GM12801 (cell line): ENCODE measurements at regions not wholly inside any gene's neighbourhood (a gene's known extent, or its start where the extent isn't known, plus 50 kb on each side); places are given as distances from the start of the nearest gene placed in this dataset.

Experiments used
- TF ChIP-seq, protein P1 (sequence below): IDR thresholded peaks from one replicate; pipeline ENCODE4 v1.5.1; 2011; ENCODE audit warnings: control low read depth; ENCODE audit not compliant: insufficient read length; ENCODE audit errors: extremely low read depth

DNA sequence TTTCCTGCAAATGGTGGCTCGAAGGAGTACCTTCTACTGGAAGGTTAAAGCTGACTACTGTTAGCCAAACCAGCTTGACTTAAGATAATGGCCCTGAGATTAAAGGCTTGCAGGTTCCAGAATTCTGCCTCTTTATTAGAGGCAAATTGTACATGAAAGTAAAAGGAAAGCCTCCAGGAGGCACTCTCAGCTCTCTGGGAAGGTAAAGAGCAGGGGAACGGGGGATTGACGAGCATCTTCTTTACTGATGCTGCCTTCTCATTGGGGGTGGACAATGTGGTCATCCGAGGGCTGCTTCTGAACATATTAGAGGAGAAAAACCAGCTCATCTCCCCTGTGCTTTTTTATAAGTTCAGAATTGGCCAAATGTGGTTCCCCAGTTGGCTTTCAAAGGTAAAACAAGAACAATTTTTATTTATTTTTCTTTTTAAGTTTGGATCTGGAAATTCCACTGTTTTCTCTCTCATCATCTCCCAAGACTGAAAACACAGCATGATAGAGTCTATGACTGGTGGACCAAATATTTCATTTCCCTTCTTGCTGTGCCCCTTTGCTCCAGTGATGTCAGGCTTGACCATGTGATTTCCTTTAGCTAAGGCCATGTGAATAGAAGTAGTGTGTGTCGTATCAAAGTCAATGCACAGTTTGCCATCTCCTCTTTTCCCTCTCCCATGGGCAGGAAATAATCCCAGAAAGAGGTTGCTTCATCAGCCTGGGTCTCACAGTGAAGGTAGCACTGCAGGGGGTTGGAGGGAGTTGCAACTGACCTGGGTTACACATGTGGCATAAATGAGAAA is 292.7 kb downstream of the PRDM2 start:
- TF ChIP-seq, protein P1, sequence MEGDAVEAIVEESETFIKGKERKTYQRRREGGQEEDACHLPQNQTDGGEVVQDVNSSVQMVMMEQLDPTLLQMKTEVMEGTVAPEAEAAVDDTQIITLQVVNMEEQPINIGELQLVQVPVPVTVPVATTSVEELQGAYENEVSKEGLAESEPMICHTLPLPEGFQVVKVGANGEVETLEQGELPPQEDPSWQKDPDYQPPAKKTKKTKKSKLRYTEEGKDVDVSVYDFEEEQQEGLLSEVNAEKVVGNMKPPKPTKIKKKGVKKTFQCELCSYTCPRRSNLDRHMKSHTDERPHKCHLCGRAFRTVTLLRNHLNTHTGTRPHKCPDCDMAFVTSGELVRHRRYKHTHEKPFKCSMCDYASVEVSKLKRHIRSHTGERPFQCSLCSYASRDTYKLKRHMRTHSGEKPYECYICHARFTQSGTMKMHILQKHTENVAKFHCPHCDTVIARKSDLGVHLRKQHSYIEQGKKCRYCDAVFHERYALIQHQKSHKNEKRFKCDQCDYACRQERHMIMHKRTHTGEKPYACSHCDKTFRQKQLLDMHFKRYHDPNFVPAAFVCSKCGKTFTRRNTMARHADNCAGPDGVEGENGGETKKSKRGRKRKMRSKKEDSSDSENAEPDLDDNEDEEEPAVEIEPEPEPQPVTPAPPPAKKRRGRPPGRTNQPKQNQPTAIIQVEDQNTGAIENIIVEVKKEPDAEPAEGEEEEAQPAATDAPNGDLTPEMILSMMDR: no peak

DNA sequence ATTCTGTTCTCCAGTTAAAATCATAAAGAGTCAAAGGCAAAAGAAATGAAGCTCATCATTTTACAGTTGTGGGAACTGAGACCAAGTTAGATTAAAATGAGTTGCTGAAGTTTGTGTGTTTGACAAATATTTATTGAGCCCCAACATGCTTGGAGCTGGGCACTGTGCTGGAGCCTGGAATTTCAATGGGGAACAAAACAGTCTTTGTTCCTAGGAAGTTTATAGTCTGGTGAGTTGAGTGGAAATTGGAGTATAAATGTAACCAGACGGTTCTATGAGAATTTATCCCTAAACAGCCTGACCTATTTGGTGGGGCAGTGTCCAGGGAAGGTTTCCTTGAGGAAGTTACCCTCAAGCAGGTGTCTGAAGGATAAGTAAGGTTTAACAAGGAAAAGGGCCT is 294.4 kb downstream of the PRDM2 start:
- TF ChIP-seq, protein P1: no peak

DNA sequence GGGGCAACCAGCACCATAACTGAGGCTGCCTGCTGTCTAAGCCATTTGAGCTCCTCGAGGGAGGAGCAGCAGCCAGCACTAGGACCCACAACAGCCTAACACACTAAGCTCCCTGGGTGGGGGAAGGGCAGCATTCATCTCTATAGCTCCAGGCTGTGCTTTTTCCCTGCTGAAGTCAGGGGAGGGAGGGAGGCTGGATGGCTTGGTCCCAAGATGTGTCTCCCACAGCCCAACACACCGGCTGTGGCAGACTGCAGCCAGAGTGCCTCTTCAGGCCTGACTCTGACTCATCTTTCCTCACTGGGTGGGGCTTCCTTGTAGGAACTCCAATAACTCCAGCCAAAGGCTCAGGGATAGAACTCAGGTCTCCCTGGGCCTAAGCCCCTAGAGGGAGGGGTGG is 296.3 kb downstream of the PRDM2 start:
- TF ChIP-seq, protein P1: no peak

DNA sequence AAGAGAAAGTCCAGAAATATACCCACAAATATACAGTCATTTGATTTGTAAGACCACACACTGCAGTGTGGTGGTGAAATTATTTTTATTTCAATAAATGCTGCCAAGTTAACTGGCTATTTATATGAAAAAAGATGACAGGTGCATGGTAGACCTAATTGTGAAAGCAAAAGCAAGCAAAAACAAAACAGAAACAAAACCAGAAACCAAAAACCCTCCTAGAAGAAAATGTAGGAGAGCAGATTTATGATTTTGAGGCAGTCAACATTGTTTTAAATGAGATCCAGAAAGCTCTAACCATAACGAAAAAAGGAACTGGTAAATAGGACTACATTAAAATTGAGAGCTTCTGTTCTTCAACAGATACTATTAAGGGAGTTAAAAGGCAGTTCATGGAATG is 303.6 kb downstream of the PRDM2 start:
- TF ChIP-seq, protein P1: no peak

DNA sequence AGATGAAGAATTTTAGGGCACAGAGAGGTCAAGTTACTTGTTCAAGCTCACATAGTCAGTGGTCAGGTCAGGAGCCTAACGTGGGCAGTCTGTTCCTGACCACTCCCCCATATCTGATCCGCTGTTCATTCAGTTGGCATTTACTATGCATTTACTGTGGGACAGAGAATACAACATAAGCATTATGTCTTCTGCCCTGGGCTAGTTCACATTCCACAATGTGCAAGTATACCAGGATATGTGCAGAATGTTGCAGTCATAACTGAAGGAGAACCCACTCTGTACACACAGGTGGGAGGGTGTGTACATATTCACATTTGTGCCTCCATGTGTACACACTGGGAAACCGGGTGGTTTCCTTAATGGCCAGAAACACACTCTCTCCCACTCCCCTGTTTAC is 309.6 kb downstream of the PRDM2 start:
- TF ChIP-seq, protein P1: no peak

- TF ChIP-seq, protein P1: no peak
These were observed 310.5 kb downstream of the PRDM2 start for GRCh38 chr1:14010476-14010875.

DNA sequence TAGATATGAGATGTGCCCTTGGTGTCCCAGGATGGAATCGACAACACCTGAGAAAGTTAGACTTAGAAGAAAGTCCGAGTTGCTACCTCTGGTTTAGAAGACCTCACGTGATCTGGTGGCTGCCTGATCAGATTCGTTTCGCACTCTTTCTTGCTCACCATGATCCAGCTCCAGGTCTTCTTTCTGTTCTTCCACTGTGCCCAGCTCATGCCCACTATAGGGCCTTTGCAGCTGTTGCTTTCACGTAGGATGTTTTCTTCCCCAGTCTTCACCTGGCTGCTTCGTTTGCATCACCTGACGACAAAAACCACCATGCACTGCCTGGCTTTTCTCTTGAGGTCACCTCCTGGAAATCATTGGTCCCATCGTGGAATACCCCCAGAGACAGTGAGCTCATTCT is 311.1 kb downstream of the PRDM2 start:
- TF ChIP-seq, protein P1: no peak

DNA sequence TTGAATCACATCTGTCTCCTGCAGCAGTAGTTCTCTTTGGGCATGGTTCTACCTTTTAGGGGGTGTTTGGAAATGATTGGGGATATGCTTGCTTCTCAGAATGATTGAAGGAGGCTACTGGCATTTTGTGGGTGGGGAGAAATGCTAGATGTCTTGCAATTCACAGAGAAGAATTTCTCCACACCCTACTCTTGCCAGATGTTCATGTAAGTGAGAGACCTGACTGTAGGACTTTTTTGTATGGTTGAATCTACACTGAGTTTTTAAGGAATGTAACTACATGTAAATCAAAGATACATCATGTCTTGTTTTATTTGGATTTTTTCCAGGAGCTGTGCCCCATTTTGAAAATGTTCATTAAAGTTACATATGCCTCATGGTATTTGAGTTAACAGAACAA is 311.9 kb downstream of the PRDM2 start:
- TF ChIP-seq, protein P1: no peak
